NCI-H146 treated with DMSO at 0.1 percent for 48 hours (cell line): ENCODE measurements at regions not wholly inside any gene's neighbourhood (a gene's known extent, or its start where the extent isn't known, plus 50 kb on each side); places are given as distances from the start of the nearest gene placed in this dataset.
"Not testable (repeated sequence)": the region's sequence is repeated elsewhere in the genome, so short reads cannot be mapped to it uniquely, and the experiment has no call there.

ENCODE experiments used
- DNase-seq: peaks from one replicate; lab custom pipeline; 2025; ENCODE audit not compliant: unreplicated experiment; lab: John Stamatoyannopoulos, UW

DNA sequence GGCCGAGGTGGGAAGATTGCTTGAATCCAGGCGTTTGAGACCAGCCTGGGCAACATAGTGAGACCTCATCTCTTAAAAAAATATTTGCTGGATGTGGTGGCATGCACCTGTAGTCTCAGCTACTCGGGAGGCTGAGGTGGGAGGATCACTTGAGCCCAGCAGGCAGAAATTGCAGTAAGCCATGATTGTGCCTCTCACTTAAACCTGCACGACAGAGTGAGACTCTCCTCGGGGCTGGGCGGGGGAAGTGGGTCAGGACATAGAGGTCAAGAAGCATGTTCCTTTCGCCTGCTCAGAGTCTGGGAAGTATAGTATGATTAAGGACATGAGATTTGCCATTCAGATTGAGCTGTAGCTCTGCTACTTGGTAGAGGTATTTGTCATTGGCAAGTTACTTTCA lies 52.3 kb downstream of the SEPTIN7 start:
- not testable (repeated sequence) for DNase-seq

DNA sequence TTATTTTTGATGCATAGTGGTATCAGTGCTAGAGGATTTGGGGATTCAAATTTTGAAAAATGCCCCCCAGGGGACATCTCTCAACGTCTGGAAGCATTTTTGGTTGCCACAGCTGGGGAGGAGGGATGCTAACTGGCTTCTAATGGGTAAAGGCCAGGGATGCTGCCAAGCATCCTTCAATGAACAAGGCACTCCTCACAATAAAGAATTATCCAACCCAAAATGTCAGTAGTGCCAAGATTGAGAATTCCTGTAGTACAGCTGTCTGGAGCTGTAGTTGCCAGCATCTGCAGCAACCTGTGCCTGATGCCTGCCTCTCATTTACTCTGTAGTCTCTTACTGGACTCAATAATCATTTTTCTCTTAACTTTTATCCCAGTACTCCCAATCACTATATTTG lies 53.5 kb downstream of the SEPTIN7 start:
- DNase-seq, result no peak

DNA sequence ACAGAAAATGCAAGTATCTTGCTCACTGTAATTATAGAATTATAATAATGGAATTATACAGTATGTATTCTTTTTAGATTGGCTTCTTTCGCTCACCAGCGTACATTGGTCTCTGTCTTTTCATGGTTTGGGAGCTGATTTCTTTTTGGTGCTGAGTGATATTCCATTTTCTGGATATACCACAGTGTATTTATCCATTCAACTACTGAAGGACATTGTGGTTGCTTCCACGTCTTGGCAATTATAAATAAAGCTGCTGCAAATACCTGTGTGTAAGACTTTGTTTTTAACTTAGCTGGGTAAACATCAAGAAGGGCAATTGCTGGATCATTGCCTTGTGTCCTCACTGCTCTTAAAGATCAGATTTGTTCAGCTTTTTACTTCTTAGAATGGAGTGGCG lies 55.3 kb downstream of the SEPTIN7 start:
- no peak for DNase-seq

DNA sequence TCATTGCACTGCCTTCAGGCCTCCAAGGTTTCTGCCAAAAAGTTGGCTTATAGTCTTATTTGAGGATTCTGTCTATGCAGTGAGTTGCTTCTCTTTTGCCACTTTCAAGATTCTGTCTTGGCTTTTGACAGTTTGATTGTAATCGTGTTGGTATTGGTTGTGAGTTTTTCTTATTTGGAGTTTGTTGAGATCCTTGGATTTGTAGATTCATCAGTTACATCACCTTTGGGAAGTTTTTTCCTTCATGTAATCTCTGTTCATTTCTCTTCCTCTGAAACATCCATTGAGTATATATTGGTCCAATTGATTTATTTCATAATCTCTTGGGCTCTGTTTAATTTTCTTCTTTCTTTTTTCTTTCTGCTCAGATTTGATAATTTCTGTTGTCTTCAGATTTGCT lies 59.8 kb downstream of the SEPTIN7 start:
- DNase-seq, result no peak

DNA sequence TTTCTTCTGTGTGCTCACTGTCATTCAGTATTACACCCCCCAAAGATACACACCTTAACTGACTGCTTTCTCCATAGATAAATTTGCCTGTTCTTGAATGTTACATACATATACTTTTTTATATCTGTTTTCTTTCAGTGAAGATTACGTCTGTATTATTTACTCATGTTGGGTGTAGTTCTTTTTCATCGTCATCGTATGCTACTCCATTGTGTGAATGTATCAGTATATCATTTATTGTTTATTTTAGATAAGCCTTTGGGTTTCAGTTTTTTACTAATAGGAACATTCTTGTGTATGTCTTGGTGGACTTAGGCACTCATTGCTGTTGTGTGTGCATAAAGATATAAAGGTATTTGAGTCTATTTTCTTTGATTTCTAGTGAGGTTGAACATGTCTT lies 64.4 kb downstream of the SEPTIN7 start:
- DNase-seq, result no peak

DNA sequence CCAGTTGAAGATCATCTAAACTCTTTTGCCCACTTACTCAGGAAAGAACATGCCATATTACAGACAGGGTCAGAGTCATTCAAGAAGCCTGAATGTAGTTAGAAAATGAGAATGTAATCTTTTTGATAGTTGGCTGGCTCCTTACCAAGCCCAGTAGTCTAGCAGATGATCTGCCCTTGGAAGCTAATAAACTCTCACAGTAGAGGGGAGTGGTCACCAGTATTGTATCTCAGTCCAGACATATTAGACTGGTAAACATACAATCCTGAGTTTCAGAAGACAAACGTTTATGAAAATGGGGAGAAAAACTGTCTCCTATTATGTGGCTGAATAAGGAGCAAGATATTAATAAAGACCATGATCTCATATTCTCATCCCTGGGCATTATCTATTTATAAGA lies 65.3 kb downstream of the SEPTIN7 start:
- DNase-seq, result no peak

DNA sequence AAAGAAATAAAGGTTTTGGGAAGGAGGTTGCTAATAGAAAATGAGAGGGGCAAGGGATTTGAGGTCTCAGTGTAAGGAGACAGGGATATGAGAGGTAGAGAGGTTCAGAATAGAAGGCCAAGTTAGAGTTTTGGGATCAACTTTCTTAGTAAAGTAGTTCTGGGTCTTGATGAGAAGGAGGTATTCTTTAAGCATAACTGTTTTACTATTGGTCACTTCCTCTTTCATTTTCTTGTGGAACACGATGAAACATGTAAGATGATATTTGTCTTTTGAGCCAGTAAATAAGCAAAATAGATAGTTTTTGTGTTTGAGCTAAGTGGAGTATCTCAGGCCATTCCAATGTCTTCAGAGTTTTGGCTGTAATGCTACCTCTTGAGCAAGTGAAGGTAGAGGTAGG lies 68.3 kb downstream of the SEPTIN7 start:
- DNase-seq, result not testable (repeated sequence)

DNA sequence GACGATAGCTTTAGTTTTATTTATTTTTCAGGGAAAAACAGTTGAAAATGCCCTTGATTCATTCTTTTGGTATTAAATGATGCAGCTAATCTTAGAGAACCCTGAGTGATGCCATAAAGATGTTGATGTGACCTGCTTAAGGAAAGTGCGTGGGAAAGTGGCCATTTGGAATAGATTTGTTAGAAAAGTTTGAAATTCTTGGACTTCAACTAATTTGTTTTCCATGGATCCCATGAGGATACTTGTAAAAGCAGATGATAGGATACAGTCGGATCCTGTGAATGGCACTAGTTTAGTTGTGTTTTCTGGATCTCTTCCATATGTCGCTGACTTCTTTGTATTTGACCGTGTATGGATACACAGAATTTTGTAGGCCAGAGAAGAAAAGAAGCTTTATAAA lies 69.0 kb downstream of the SEPTIN7 start:
- DNase-seq, result no peak

DNA sequence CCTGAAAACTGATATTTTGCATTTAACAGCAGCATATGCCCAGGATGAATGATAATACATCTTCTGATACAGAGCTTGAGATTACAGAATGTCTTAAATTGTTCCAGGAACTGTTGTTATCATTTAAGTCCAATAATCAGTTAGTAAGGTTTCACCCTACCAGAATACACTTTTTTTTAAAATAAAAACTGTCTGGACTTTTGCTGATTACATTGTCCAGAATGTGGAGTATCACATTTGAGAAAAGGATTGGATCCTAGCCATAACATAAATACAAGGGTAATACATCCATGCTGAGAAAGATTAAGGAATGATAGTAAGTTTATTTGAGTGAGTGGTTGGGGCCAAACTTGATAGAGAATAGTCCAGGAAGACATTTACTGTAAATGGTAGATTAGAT lies 71.0 kb downstream of the SEPTIN7 start:
- no peak for DNase-seq

DNA sequence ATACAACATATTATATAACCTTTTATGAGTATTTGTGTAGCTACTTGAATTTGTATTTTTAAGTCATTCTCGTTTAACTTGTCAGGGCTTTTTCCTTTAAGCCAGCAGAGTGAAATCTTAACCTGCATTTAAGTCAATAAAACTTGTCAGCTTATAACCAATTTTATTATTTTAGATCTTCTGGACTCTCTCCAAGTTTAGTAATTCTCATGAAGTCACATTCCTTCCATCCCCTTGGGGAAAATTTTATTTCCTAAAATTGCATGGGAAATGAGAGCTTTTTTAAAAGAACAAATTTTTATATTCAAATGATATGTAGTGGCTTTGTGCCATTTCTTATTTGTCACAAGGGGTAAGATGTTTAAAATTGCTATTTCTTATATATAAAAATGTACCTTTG lies 74.0 kb downstream of the SEPTIN7 start:
- no peak for DNase-seq

DNA sequence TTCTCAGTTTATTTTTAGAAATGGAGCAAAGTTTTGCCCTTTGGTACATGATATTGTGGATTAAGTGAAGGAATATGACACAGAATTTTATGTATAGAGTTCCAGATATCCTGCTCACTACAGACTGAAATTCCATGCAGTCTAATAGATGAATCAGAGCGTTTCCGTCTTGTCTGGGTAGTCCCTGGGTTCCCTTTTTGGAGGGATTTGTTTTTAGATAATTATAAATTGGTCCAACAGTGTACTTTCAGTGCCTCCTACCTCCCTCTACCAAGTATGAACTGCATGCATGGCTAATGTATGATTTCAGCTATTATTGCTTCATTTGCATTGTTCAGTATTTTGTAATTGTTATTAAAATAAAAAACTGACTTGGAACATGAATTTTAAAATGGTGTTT lies 74.4 kb downstream of the SEPTIN7 start:
- no peak for DNase-seq

DNA sequence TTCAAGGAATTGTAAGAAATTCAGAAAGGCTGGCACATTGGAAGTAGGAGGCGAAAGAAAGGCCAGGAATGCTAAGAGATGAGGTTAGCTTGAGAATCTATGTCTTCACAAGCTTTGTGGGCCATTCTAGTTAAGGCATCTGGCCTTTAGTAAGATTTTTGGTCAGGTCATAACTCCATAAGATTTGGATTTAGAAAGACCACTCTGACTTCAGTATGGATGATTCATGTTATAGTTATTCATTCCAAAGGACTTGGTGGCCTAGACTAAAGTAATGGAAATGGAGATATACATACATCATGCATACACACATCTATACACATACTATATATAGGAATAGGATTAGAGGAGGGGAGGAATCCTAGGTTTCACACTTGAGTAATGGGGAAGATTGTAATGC lies 77.5 kb downstream of the SEPTIN7 start:
- no peak for DNase-seq

DNA sequence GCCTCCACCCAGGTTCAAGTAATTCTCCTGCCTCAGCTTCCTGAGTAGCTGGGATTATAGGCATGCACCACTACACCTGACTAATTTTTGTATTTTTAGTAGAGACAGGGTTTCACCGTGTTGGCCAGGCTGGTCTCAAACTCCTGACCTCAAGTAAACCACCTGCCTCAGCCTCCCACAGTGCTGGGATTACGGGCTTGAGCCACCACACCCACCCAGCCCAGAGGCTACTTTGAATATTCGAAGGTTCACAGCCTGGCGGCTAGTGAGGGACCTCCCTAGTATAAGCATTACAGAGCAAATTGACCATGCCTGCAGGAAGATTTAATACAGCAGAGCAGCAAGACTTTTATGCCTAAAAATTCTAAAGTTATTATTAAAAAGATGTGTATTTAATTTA lies 86.6 kb downstream of the SEPTIN7 start:
- DNase-seq, result not testable (repeated sequence)

DNA sequence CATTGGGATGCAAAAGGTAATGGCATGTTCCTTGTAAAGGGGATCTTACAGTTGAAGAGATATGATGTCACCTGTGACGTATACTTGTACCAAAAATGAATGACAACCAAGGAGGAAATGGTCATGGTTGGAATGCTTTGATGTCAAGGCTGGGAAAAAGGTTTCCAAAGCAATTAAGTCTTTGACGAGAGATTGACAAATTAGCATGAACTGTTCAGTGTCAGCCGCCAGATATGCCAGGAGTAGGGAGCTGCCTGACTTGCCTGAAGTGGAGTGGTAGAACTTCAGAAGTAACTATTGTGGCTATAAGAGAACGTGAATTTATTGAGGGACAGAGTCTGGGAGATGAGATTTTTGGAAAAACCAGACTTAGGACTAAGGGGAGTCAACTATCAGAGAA lies 88.1 kb downstream of the SEPTIN7 start:
- no peak for DNase-seq

DNA sequence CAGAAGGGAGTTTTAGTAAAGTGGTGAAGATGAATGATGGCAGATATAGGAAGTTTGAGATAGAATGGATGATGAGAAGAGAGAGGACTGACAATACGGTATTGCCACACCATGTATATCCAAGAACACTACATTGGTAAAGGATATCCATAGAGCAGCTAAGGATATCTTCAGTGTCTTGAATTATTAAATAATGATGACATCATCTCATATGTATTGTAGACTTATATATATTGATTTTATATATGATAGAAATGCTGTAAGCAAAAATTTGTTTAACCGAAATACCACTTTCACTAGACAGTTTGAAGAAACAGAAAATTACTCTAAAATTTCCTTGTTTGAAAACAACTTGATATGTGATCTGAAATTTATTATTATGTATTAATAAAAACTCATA lies 89.0 kb downstream of the SEPTIN7 start:
- no peak for DNase-seq

DNA sequence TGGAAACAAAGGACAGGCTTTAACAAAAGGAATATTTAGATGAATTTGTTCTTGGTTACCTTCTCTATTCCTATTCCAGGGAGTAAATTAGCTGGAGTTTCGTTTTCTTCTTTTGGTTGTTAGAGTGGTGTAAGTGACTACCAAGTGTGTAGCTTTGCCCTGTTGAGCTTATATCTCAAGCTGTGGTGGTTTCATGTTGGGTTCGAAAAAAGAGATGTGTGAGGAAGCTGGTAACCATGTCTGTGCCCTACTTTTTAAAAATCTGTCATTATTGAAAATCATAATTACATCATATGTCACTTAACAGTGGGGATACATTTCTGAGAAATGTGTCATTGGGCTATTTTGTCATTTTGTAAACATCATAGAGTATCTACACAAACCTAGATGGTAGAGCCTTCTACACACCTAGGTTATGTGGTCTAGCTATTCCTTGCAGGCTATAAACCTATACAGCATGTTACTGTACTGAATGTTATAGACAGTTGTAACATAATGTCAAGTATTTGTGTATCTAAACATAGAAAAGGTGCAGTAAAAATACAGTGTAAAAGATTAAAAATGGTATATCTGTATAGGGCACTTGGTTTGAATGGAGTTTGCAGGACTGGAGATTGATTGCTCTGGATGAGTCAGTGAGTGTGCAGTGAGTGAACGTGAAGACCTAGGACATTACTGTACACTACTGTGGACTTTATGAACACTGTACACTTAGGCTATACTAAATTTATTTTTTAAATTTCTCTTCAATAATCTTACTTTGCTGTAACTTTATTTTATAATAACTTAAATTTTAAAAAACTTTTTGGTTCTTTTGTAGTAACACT lies 90.4 kb downstream of the SEPTIN7 start:
- DNase-seq, result no peak

DNA sequence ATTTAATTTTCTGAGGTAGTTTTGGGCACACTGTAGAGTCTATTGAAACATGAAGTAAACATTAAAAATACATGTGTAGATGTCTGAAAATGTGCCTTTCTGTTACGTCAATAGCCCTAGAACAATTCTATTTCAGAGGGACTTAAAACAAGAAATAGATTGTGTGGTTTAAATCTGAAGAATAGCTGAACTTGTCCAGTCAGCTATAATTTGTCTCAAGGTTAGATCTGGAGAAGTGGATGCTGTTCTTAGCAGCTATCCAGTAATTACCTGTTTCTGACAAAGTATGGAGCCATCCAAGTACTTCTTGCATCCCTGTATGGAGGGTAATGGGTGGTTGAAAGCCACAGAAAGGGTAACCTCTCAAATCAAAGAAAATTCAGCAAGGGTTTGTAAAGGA lies 92.8 kb downstream of the SEPTIN7 start:
- DNase-seq, result no peak

DNA sequence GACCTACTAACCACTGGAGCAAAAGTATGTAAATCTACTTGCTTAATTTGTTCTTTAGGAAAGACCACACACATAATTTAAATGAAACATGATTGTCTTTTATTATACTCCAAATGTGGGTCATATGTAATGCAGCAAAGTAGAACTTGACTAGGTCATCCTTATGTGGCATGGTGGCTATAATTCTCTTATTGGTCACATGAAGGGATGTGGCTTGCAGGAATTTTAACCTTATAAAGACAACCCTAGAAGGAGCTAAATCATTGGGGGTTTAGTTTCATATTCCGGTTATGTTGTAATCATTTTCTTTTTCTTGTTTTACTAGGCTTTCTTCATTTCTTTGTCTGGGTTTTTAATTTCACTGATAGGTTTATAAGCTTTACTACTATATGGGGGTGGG lies 93.9 kb downstream of the SEPTIN7 start:
- DNase-seq, result no peak

DNA sequence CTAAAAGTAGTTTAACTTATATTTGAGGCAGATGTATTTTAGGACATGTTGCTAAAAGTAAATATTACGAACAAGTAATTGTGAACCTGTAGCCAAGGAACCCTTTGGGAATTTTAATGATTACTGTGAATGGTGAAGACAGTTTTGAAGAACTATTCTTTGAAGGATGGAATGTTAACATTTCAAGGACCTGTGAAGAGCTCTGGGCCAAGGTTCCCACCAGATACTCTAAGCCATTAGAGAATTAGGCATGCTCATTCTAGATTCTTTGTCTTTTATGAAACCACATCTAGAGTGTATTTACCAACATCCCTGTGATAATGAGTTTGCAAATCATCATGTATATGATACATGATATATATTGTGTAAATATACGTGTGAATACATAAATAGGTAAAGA lies 99.8 kb downstream of the SEPTIN7 start:
- no peak for DNase-seq

DNA sequence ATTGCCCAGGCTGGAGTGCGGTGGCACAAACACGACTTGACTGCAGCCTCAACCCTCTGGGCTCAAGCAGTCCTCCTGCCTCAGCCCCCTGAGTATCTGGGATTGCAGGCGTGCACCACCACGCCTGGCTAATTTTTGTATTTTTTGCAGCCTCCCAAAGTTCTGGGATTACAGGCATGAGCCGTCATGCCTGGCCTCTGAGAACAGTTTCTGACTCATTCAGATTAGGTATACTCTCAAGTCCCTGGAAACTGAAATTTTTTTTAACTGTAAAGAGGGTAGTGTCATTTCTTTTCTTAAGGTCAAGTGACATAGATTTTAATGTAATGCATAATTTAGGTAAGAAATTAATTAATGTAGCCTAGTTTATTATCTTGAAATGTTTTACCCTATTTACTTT lies 104.7 kb downstream of the SEPTIN7 start:
- DNase-seq, result no peak

DNA sequence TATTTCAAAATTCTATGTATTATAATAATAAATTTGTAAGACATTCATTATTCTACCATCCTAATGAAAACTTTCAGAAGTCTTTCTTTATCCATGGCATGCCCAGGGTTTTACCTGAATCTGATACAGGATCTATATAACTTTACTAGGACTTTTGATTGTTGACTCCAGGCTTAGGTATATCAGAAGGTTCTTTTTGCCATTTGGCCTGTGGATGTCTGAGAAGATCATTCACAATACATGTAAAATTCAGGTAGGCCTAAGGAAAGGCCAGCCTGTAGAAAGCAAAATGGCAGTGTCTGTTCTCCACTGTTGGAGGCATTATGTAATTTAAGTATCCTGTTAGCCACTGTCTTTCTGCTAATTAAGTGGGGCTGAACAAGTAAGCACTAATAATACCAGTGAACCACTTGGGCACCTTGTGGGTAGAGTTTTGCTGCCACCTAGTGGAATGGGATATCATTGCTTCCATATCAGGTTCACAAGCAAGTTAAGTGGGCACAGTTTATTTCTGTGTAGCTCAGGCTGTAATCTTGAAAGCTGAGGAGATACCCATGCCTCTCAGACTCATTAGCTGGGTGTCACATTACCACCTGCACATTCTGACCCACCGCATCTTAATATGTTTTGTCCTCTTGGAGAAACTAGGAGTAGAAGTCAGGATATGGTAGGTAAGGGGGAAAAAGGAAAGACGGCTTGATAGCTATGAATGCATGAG lies 105.5 kb downstream of the SEPTIN7 start:
- peak; percentile 55 for DNase-seq

DNA sequence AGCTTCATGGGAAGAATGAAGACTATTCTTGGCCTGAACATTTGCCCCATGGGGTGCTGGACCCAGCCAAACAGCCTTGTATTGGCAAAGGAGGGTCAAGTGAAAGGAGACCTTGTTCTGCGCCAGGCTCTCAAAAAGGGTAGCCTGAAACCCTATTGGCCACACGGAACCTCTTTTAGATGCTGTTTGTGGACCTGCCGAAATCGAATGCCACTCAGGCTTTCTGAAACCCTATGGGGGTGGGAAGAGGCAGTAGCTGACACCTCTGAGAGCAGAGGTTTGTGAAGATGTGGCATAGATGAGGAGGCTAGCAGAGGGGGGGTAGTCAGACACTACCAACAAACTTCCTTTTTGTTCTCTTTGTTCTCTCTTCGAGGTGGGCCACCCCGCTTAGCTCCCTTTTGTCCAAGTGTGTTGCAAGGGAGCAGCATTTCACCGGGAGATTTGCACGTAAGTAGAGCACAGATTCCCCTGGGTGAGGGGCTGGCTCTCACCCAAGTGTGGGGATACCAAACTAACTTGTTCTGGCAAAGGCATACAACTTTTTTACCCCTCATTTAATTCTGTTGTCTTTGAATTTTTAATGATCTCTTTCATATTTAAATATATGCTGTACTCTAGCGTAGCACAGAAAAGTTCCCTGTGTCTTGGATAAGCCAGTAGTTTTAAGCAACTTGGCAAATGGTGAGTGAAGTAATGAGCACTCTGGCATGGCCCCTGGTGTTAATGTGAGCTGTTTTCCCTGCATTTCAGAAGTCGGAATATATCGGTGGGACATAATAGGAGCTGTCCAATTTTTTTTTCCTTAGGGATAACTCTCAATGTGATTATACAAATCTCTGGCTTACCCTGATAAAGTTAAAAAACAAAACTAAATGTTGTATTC lies 107.7 kb downstream of the SEPTIN7 start:
- DNase-seq, result no peak
